Right ventricle myocardium superior (tissue), 1 donor: ENCODE measurements at regions not wholly inside any gene's neighbourhood (a gene's known extent, or its start where the extent isn't known, plus 50 kb on each side); places are given as distances from the start of the nearest gene placed in this dataset.
"Not testable (repeated sequence)": the region's sequence is repeated elsewhere in the genome, so short reads cannot be mapped to it uniquely, and the experiment has no call there.

Experiments
- ATAC-seq: fragments of 200-7000 bp; cut with Tn5 transposase; one replicate; pipeline ENCODE4 v1.9.1; 2020; ENCODE audit warnings: mild to moderate bottlenecking; ENCODE audit not compliant: poor library complexity
- DNase-seq: peaks from one replicate; pipeline ENCODE4 v3.0.0-alpha.2; 2020
- intact Hi-C: fragments of 100-400 bp; cut with DNase I; formaldehyde crosslinking; loops from one replicate; pipeline ENCODE4 v1.11.2; 2022
- donor health status: DM: no; HTN: yes; CAD: no; lungs with severe emphysema.

GRCh38 chr5:98391921-98392625, 381.4 kb upstream of the RGMB start:
- intact Hi-C loops = no loop called here
- DNase-seq (no peak), ATAC-seq (no peak)

DNA sequence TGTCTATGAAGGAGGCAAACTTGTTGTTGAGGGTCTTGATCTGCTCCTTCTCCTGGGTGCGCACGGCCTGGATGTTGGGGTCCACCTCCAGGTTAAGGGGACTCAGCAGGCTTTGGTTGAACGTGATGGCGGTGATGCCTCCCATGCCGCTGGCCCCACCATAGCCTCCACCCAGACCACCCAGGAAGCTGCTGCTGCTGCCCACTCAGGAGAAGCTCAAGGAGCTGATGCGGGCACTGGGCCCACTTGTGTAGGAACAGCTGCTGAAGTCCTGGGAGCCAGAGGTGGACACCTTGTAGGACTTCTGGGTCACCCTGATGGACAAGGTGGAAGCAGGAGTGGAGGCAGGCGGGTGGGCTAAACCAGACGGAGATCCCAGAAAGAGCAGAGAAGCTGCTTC, 380.3 kb upstream of the RGMB start:
- intact Hi-C loops, DNase-seq, ATAC-seq: not testable (repeated sequence)

DNA sequence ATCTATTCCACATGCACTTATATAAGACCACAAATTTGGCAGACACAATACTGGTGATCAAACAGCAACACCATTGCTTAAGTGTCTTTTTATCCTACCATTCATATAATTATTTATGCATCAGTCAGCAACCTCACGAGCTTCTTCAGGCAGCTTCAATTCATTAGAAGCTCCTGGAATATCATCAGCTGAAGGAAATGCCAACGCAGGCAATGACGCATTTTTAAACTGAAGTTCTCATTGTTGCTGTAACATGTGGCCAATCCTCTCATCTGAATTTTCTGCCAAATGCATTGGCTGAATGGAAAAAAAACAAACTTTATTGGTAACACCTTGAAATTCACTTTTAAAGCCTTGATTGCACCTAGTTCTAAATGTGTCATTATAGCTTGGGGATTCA, 376.4 kb upstream of the RGMB start:
- ATAC-seq (no peak), DNase-seq (no peak)
- intact Hi-C loops = no loop called here

- intact Hi-C loops = no loop called here
- no peak for DNase-seq
- no peak for ATAC-seq
These were observed 375.0 kb upstream of the RGMB start for GRCh38 chr5:98398465-98398864.

DNA sequence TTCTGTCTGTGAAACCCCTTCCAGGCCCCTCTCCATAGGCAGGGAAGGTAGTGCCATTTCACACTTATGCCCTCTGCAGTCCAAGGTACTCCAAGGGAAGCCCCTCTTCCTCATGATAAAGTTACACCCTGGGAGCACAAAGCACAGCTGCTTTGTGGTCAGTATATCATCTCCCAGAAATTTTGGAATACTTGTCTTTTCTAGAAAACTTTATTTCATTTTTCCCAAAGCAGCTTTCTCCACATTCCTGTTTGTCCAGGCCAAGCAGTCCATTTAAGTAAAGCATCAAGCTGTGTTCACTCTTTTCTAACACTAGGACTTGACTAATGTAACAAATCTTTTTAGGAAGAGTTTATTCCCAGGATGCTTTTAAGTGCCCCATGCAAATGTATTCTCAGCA, 371.8 kb upstream of the RGMB start:
- intact Hi-C loops = no loop called here
- ATAC-seq = no peak

GRCh38 chr5:98402130-98402529, 371.3 kb upstream of the RGMB start:
- DNase-seq = no peak
- no peak for ATAC-seq
- intact Hi-C loops = no loop called here

More for the DNA sequence above, 371.8 kb upstream of the RGMB start:
- no peak for DNase-seq

DNA sequence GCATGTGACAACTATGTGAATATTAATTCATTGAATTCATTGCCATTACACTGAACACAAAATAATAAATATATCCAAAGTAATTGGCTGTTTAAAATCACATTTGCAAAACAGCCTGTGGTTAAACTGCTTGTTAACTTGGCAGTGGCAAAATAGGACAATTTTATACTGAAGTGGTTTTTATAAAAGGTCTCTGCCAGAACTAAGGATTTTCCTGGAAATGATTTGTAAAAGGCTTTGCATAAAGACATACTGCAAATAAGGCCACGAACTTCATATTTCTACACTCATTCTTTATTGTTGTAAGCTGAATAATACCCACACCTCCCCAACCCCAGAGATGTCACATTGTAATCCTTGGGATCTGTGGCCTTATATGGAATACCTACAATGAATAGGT, 370.3 kb upstream of the RGMB start:
- DNase-seq (no peak), ATAC-seq (no peak)
- intact Hi-C loops = no loop called here

GRCh38 chr5:98414938-98415337, 358.5 kb upstream of the RGMB start:
- DNase-seq = no peak
- intact Hi-C loops = no loop called here
- no peak for ATAC-seq

DNA sequence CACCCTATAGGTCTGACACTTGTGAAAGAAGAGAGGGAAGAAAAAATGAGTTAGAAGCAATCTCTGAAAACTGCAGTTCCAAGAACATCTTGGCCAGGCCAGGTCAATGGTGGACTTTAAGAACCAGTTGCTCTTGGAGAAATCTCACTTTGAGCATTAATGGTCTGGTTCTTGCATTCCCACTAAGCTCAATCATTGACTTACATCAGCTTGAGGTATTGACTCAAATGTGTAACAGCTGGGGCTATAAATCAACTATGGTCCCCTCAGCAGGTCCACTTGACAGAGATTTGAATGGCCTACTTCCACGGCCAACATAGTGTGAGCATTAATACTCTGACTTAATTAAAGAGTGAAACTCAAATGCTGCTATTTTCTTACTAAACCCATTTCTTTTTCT, 357.8 kb upstream of the RGMB start:
- DNase-seq (no peak), ATAC-seq (no peak)
- intact Hi-C loops = no loop called here

GRCh38 chr5:98416541-98416940, 356.9 kb upstream of the RGMB start:
- ATAC-seq (no peak), DNase-seq (no peak)
- intact Hi-C loops = no loop called here

GRCh38 chr5:98419825-98420224, 353.6 kb upstream of the RGMB start:
- intact Hi-C loops = no loop called here
- no peak for ATAC-seq
- no peak for DNase-seq

DNA sequence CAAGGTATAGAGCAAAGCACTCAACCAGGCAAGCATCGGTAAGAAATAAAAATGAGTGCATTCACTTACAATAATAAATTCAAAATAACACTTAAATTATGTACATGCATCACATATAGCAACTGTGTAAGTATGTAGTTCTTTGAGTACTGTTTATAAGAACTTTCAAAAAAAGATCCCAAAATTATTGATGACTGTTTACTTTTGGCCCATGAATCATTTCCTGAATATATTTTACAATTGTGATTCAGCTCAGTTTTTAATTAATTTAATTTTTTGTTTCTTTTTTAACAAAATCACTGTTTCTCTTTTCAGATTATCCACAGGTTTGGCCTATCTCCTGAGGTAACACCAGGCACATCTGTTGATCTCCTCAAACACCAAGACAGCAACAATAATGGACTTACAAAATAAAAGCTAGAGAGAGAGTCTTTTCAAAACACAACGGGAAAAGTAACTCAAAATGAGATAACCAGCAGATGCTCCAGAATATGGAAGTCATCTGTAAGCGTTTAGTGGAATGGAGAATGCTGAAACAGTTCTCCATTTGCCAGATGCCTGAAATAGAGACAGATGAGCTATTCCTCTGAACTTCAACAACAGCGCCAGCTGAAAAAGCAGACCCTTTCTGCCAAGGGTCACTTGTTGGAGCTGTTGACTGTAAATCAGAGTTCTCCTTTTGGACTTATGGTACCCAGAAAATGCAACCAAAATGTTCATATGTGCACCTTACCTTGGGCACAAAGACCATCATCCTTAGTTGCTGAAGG, 348.6 kb upstream of the RGMB start:
- DNase-seq (no peak), ATAC-seq (no peak)
- intact Hi-C loops = no loop called here

DNA sequence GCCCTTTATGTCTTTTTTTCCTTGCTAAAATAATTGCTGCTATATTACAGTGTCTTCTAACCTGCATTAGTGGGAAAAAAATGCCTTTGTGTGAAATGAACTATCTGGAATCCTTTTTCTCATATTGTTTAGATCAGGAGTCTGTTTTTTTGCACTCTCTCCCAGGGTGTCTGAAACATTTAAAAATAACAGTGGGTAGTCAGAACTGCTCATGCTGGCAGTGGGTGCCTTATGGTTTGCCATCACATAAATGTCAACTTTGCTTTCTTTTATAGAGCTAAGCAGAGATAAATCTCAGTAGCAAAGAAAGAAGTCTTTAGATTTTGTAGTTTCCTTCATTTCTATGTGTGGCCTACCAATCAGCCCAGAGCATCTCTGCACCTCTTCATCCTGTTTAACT, 347.8 kb upstream of the RGMB start:
- intact Hi-C loops = no loop called here
- no peak for ATAC-seq
- no peak for DNase-seq

DNA sequence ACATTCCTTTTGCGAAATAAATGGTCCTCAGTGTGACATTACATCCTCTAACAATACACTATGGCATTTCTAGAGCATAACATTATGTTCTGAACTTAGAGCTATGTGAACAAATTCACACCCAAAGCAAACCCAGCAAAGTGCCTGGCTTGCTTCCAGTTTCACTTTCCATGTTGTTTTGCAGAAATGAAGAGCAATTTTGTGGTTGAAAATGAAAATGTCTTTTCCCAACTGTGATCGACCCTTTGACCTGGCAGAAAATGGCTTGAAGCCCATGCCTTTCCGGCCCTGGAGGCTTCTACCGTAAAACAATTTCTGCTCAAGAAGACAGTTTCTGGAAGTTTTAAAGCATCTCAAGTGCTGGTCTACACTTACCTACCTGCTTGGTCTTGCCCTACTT, 344.7 kb upstream of the RGMB start:
- DNase-seq (no peak), ATAC-seq (no peak)
- intact Hi-C loops = no loop called here

DNA sequence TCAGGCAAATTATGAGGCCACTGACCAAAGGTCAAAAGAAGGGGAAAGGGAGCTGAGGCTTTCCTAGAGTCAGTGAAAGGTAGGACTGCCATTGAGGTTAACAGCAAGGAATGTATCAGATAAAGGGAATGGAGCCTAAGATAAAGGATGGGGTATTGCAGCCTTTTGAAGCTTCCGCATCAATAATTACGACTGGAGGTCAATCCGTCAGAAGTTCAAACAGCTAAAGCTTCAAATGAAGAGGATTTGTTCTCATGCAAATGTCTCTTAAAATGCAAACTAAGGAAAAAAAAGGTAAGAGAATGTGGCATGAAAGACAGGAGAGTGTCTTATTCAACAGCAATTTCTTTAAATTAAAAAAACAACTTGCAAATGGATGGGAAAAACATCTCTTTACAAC, 341.1 kb upstream of the RGMB start:
- no peak for ATAC-seq
- DNase-seq = no peak
- intact Hi-C loops = no loop called here

DNA sequence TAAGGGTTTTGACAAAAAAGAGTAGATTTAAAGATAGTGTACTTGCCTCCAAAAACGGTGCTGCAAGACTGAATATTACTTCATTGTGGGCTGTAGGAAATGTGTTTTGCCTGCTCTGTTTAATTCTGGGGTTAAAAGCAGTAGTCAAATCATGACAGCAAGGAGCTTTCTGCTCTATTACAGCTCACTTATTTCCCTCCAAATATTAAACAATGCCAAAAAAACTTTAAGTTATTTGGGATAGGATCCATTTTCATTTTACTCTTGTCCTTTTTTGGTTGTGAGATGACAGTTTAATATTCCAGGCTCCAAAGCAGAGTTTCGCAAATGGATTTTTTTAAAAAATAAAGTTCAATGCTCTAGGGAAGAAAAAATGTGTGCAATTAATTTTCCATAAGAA, 340.4 kb upstream of the RGMB start:
- DNase-seq = no peak
- peak; percentile 36 for ATAC-seq
- intact Hi-C loops = no loop called here

DNA sequence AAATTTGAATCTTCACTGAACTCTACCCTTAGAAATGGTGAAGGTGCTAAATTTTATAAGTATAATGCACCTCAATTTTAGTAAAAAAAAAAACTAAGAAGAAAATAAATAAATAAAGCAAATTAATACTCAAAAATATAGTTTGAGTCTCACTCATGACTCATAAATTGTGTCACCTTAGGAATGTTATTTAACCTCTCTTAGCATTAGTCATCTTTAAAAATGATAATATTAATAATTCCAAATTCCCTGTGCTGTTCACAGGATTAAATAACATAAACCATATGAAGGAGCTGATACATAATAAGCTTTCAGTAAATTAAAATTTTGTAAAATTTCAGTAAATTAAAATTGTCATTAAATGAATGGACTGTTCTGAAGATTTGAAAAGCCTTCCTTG, 339.8 kb upstream of the RGMB start:
- DNase-seq (no peak), ATAC-seq (no peak)
- intact Hi-C loops = no loop called here

GRCh38 chr5:98436667-98437066, 336.8 kb upstream of the RGMB start:
- ATAC-seq (no peak), DNase-seq (no peak)
- intact Hi-C loops = no loop called here

DNA sequence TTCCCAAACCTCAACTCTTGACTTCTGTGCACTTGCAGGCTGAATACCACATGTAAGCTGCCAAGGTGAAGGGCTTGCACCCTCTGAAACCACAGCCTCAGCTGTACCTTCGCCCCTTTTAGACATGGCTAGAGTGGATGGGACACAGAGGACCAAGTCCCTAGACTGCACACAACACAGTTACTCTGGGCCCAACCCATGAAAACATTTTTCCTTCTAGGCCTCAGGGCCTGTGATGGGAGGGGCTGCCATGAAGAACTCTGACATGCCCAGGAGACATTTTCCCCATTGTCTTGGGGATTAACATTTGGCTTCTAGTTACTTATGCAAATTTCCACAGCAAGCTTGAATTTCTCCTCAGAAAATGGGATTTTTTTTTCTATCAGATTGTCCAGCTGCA, 331.0 kb upstream of the RGMB start:
- intact Hi-C loops = no loop called here
- ATAC-seq (no peak), DNase-seq (no peak)

GRCh38 chr5:98443881-98444280, 329.6 kb upstream of the RGMB start:
- no peak for DNase-seq
- intact Hi-C loops = no loop called here
- no peak for ATAC-seq

- no peak for DNase-seq
- intact Hi-C loops = no loop called here
These were observed 320.2 kb upstream of the RGMB start for GRCh38 chr5:98453296-98453695.

More at GRCh38 chr5:98453296-98453695, 320.2 kb upstream of the RGMB start:
- no peak for ATAC-seq
